ENCODE measurements at regions not wholly inside any gene's neighbourhood (a gene's known extent, or its start where the extent isn't known, plus 50 kb on each side); places are given as distances from the start of the nearest gene placed in this dataset.

- DNase-seq (ENCODE audit: low read depth in 1 of 2, low spot score in 1 of 2): no peak
- TF ChIP-seq CTCF (IDR thresholded peaks at IDR 0.05; ENCODE audit: insufficient read depth, low read length): no peak
- TF ChIP-seq REST (IDR thresholded peaks at IDR 0.05; ENCODE audit: insufficient replicate concordance, low read depth): no peak
- no peak for TF ChIP-seq GABPA (IDR thresholded peaks at IDR 0.05; ENCODE audit: low read depth)
- TF ChIP-seq POLR2AphosphoS5 (IDR thresholded peaks at IDR 0.05; ENCODE audit: low read depth): no peak
- no peak for TF ChIP-seq SPI1 (IDR thresholded peaks at IDR 0.05; ENCODE audit: borderline replicate concordance, low read depth)
- no peaks in the 10 kb centered on the region for H3K27me3 ChIP-seq (ENCODE audit: insufficient read depth, poor library complexity, severe bottlenecking)
- no peak overlapping the region for H3K27ac ChIP-seq (replicated peaks)
- no peak overlapping the region for H3K4me3 ChIP-seq (replicated peaks; ENCODE audit: insufficient read depth, low read length)
These were observed 138.7 kb downstream of the RFPL4B start for GRCh38 chr6:112485827-112486212.

GRCh38 chr6:112486454-112486853 is 139.3 kb downstream of the RFPL4B start:
- Histone ChIP-seq H3K27me3 (ENCODE audit: insufficient read depth, poor library complexity, severe bottlenecking) (no peaks in the 10 kb centered on the region), H3K27ac (replicated peaks) (no peak overlapping the region), H3K4me3 (replicated peaks; ENCODE audit: insufficient read depth, low read length) (no peak overlapping the region)
- no peak for DNase-seq (ENCODE audit: low read depth in 1 of 2, low spot score in 1 of 2)
- TF ChIP-seq GABPA (IDR thresholded peaks at IDR 0.05; ENCODE audit: low read depth) (no peak), REST (IDR thresholded peaks at IDR 0.05; ENCODE audit: insufficient replicate concordance, low read depth) (no peak), SPI1 (IDR thresholded peaks at IDR 0.05; ENCODE audit: borderline replicate concordance, low read depth) (no peak), CTCF (IDR thresholded peaks at IDR 0.05; ENCODE audit: insufficient read depth, low read length) (no peak), POLR2AphosphoS5 (IDR thresholded peaks at IDR 0.05; ENCODE audit: low read depth) (no peak)

- DNase-seq (ENCODE audit: low read depth in 1 of 2, low spot score in 1 of 2): no peak
- Histone ChIP-seq H3K4me3 (replicated peaks; ENCODE audit: insufficient read depth, low read length) (no peak overlapping the region), H3K27ac (replicated peaks) (no peak overlapping the region), H3K27me3 (ENCODE audit: insufficient read depth, poor library complexity, severe bottlenecking) (no peaks in the 10 kb centered on the region)
- TF ChIP-seq POLR2AphosphoS5 (IDR thresholded peaks at IDR 0.05; ENCODE audit: low read depth) (no peak), SPI1 (IDR thresholded peaks at IDR 0.05; ENCODE audit: borderline replicate concordance, low read depth) (no peak), GABPA (IDR thresholded peaks at IDR 0.05; ENCODE audit: low read depth) (no peak)
These were observed 141.1 kb downstream of the RFPL4B start for GRCh38 chr6:112488238-112488637.

- no peak overlapping the region for H3K27ac ChIP-seq (replicated peaks)
- TF ChIP-seq GABPA (IDR thresholded peaks at IDR 0.05; ENCODE audit: low read depth): no peak
- TF ChIP-seq REST (IDR thresholded peaks at IDR 0.05; ENCODE audit: insufficient replicate concordance, low read depth): no peak
- TF ChIP-seq SPI1 (IDR thresholded peaks at IDR 0.05; ENCODE audit: borderline replicate concordance, low read depth): no peak
- no peak for TF ChIP-seq POLR2AphosphoS5 (IDR thresholded peaks at IDR 0.05; ENCODE audit: low read depth)
- no peaks in the 10 kb centered on the region for H3K27me3 ChIP-seq (ENCODE audit: insufficient read depth, poor library complexity, severe bottlenecking)
- DNase-seq (ENCODE audit: low read depth in 1 of 2, low spot score in 1 of 2): no peak
- H3K4me3 ChIP-seq (replicated peaks; ENCODE audit: insufficient read depth, low read length): no peak overlapping the region
These were observed 154.6 kb downstream of the RFPL4B start for GRCh38 chr6:112501705-112502104.
